IMR-90 (cell line): ENCODE measurements at regions not wholly inside any gene's neighbourhood (a gene's known extent, or its start where the extent isn't known, plus 50 kb on each side); places are given as distances from the start of the nearest gene placed in this dataset.

Source experiments
- ATAC-seq: fragments of 200-7000 bp; cut with Tn5 transposase; 2 replicates; pipeline ENCODE4 v1.9.1; 2020; ENCODE audit warnings: low read depth, mild to moderate bottlenecking, moderate library complexity
- BruUV-seq: library from RNA; stranded (reverse); fragments of 400-500 nt; replicated peaks from 2 replicates; lab custom pipeline; 2021; lab: Mats Ljungman, UMichigan
- CTCF ChIA-PET: fragments of 300-600 bp; formaldehyde crosslinking; extraction: SDS; loops from one replicate; lab custom pipeline; 2021; ENCODE audit warnings: antibody characterized with exemption; lab: Yijun Ruan, JAX
- POLR2A ChIA-PET: fragments of 300-600 bp; sonication (Branson Sonifier 250); formaldehyde crosslinking; loops from one replicate; lab custom pipeline; 2022; ENCODE audit warnings: antibody characterized with exemption; ENCODE audit not compliant: unreplicated experiment; lab: Charles Lee
- DNase-seq: peaks from one replicate; pipeline ENCODE4 v3.0.0; 2013
- H2AFZ ChIP-seq: replicated peaks from 2 replicates; pipeline ENCODE3; 2013; ENCODE audit warnings: low read length, mild to moderate bottlenecking; ENCODE audit not compliant: poor library complexity
- H2AK5ac ChIP-seq: 2 replicates; pipeline ENCODE4 v1.6.1; 2013; ENCODE audit warnings: low read depth, low read length, inconsistent platforms
- H2AK9ac ChIP-seq: replicated peaks from 2 replicates; pipeline ENCODE3; 2013; ENCODE audit warnings: mild to moderate bottlenecking, low read depth, low read length, moderate library complexity; ENCODE audit not compliant: poor library complexity
- H2BK120ac ChIP-seq: 2 replicates; pipeline ENCODE4 v1.6.1; 2013; ENCODE audit warnings: low read depth, low read length, inconsistent platforms
- H2BK15ac ChIP-seq: 3 replicates; pipeline ENCODE4 v1.6.1; 2013; ENCODE audit warnings: low read depth, low read length, inconsistent platforms
- H2BK20ac ChIP-seq: 2 replicates; pipeline ENCODE4 v1.6.1; 2013; ENCODE audit warnings: low read depth, mild to moderate bottlenecking, inconsistent platforms, low read length, moderate library complexity
- H2BK5ac ChIP-seq: 2 replicates; pipeline ENCODE4 v1.6.1; 2013; ENCODE audit warnings: mild to moderate bottlenecking, low read depth, low read length, inconsistent platforms; ENCODE audit not compliant: poor library complexity, severe bottlenecking
- H3K14ac ChIP-seq: replicated peaks from 2 replicates; pipeline ENCODE4 v1.6.1; 2013; ENCODE audit warnings: low read depth, low read length, inconsistent platforms
- H3K18ac ChIP-seq: 2 replicates; pipeline ENCODE4 v1.6.1; 2013; ENCODE audit warnings: low read depth, low read length, control low read depth
- H3K23ac ChIP-seq: 2 replicates; pipeline ENCODE4 v1.6.1; 2013; ENCODE audit warnings: low read depth, low read length, inconsistent platforms
- H3K27ac ChIP-seq: 2 replicates; pipeline ENCODE4 v1.5.1; 2013; ENCODE audit warnings: mild to moderate bottlenecking, control low read depth, low read length; ENCODE audit not compliant: insufficient read depth
- H3K27me3 ChIP-seq: 2 replicates; pipeline ENCODE4 v1.6.1; 2013; ENCODE audit warnings: low read length; ENCODE audit not compliant: control insufficient read depth, insufficient read depth
- H3K36me3 ChIP-seq: 2 replicates; pipeline ENCODE4 v1.6.1; 2013; ENCODE audit warnings: low read length, mixed read lengths; ENCODE audit not compliant: control insufficient read depth, insufficient read depth
- H3K4ac ChIP-seq: 2 replicates; pipeline ENCODE4 v1.6.1; 2013; ENCODE audit warnings: low read depth, low read length, inconsistent platforms
- H3K4me1 ChIP-seq: 2 replicates; pipeline ENCODE4 v1.6.1; 2013; ENCODE audit warnings: low read length, mixed read lengths; ENCODE audit not compliant: control insufficient read depth, insufficient read depth
- H3K4me2 ChIP-seq: 2 replicates; pipeline ENCODE4 v1.6.1; 2013; ENCODE audit warnings: low read depth, mild to moderate bottlenecking, control low read depth, low read length, moderate library complexity
- H3K4me3 ChIP-seq: 2 replicates; pipeline ENCODE4 v1.5.1; 2013; ENCODE audit warnings: low read depth, mild to moderate bottlenecking, control low read depth, low read length, moderate library complexity; ENCODE audit not compliant: insufficient read depth
- H3K56ac ChIP-seq: 2 replicates; pipeline ENCODE4 v1.6.1; 2013; ENCODE audit warnings: low read length, inconsistent platforms; ENCODE audit not compliant: insufficient read depth; ENCODE audit errors: extremely low read depth
- H3K79me1 ChIP-seq, 2 experiments: 2 replicates each; pipeline ENCODE4 v1.6.1; 2013; ENCODE audit warnings: low read length in 2 of 2, inconsistent platforms in 1 of 2, low read depth in 1 of 2
- H3K9ac ChIP-seq: 2 replicates; pipeline ENCODE4 v1.6.1; 2013; ENCODE audit warnings: low read depth, low read length, control low read depth
- H3K9me1 ChIP-seq: 2 replicates; pipeline ENCODE4 v1.6.1; 2013; ENCODE audit warnings: low read length, inconsistent platforms; ENCODE audit not compliant: insufficient read depth
- H3K9me3 ChIP-seq: 2 replicates; pipeline ENCODE4 v1.6.1; 2013; ENCODE audit warnings: low read length; ENCODE audit not compliant: control insufficient read depth, insufficient read depth
- H4K20me1 ChIP-seq: 2 replicates; pipeline ENCODE4 v1.6.1; 2013; ENCODE audit warnings: low read length, inconsistent platforms; ENCODE audit not compliant: insufficient read depth
- H4K5ac ChIP-seq: 2 replicates; pipeline ENCODE4 v1.6.1; 2013; ENCODE audit warnings: mild to moderate bottlenecking, low read depth, low read length, control low read depth
- H4K8ac ChIP-seq, 2 experiments: 2 replicates each; pipeline ENCODE4 v1.6.1; 2013; ENCODE audit warnings: low read depth in 2 of 2, low read length in 2 of 2, control low read depth in 1 of 2, inconsistent platforms in 1 of 2
- H4K91ac ChIP-seq: 2 replicates; pipeline ENCODE4 v1.6.1; 2013; ENCODE audit warnings: low read depth, low read length, inconsistent platforms; ENCODE audit not compliant: insufficient read depth
- CEBPB ChIP-seq: IDR thresholded peaks from 2 replicates; pipeline ENCODE4 v1.6.1; 2012; ENCODE audit warnings: low read depth, low read length, improper control_type of control experiment
- CHD1 ChIP-seq: IDR thresholded peaks from 2 replicates; pipeline ENCODE4 v1.6.1; 2012; ENCODE audit warnings: low read depth, low read length, improper control_type of control experiment
- ELK1 ChIP-seq: fragments of 150-350 bp; IDR thresholded peaks from 2 replicates; pipeline ENCODE4 v1.6.1; 2016; ENCODE audit warnings: low read depth, mild to moderate bottlenecking, low read length, moderate library complexity, borderline replicate concordance
- MAZ ChIP-seq: IDR thresholded peaks from 2 replicates; pipeline ENCODE4 v1.6.1; 2012; ENCODE audit warnings: low read depth, mild to moderate bottlenecking, low read length, improper control_type of control experiment, moderate library complexity, borderline replicate concordance
- POLR2A ChIP-seq: IDR thresholded peaks from 2 replicates; pipeline ENCODE4 v1.6.1; 2012; ENCODE audit warnings: mild to moderate bottlenecking, low read depth, low read length
- RAD21 ChIP-seq: IDR thresholded peaks from 2 replicates; pipeline ENCODE4 v1.6.1; 2012; ENCODE audit warnings: low read length, improper control_type of control experiment
- RCOR1 ChIP-seq: IDR thresholded peaks from 2 replicates; pipeline ENCODE4 v1.6.1; 2012; ENCODE audit warnings: mild to moderate bottlenecking, low read length, improper control_type of control experiment; ENCODE audit not compliant: insufficient replicate concordance
- RFX5 ChIP-seq: IDR thresholded peaks from 2 replicates; pipeline ENCODE4 v1.8.0; 2012; ENCODE audit warnings: low read depth, mild to moderate bottlenecking, low read length, moderate library complexity
- WGBS, 2 experiments: methylation state at CpG; one replicate each; pipeline versions ENCODE4 v1.1.5 to v1.1.7; 2013; ENCODE audit warnings: missing lambda C conversion rate in 2 of 2; ENCODE audit not compliant: insufficient read length in 1 of 2; ENCODE audit errors: extremely low coverage in 2 of 2; 5-methylcytosine and 5-hydroxymethylcytosine counted together
- dilution Hi-C: fragments of 300-500 bp; cut with HindIII; formaldehyde crosslinking; loops from one replicate; pipeline ENCODE4 v1.14.3; 2018; ENCODE audit warnings: low sequenced_read_pairs; ENCODE audit not compliant: unreplicated experiment
- in situ Hi-C: fragments of 300-500 bp; cut with MboI; formaldehyde crosslinking; loops from 3 replicates; pipeline ENCODE4 v1.14.3; 2019; ENCODE audit warnings: low sequenced_read_pairs, inconsistent platforms, mixed read lengths
- intact Hi-C: fragments of 100-400 bp; cut with micrococcal nuclease; formaldehyde crosslinking; loops from 2 replicates; pipeline ENCODE4 v1.10.0; 2022

DNA sequence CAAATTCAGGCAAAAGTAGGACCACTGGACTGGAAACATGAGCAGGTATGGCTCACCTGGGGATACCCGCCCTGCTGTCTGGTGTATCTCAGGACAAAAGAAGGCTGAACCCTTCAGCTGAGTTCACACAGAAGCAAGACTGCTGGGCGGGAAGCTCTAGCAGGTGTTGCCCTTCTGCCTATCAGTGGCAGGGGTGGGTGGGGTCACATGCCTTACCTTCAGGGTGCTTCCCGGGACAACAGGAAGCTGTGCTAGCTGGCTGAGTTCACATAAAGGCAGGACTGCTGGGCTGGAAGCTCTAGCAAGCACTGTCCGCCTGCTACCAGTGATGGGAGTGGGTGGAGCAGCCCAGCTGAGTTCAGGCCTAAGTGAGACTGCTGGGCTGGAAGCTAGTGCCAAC, 498.8 kb upstream of the ZNF608 start:
- H3K4me1 ChIP-seq: no peaks in the 10 kb centered on the region
- 33% methylated on average over 1 of the region's 4 CpGs; no CpG with 5 or more reads in 1 of the 2 experiments for WGBS, 2 experiments
- no peaks in the 10 kb centered on the region for H3K36me3 ChIP-seq
- no peak overlapping the region for H4K8ac ChIP-seq
- POLR2A ChIA-PET: no interaction called here
- H3K79me1 ChIP-seq: no peaks in the 10 kb centered on the region
- no peaks in the 10 kb centered on the region for H3K9me1 ChIP-seq
- no peak overlapping the region; the same call in 1 of the 2 replicates for H2AK5ac ChIP-seq
- no peak for DNase-seq
- no peak overlapping the region for H3K23ac ChIP-seq
- H3K9ac ChIP-seq: no peak overlapping the region
- no peaks in the 10 kb centered on the region for H4K20me1 ChIP-seq
- TF ChIP-seq POLR2A (no peak), RCOR1 (no peak), RFX5 (no peak), RAD21 (no peak), ELK1 (no peak), CHD1 (no peak), CEBPB (no peak), MAZ (no peak)
- no peak overlapping the region for H3K56ac ChIP-seq
- no peak for ATAC-seq
- CTCF ChIA-PET: no interaction called here
- in situ Hi-C loops (no loop called here), intact Hi-C loops (loop anchor here (10.0 kb wide), 1 partner anchor 500 kb away; the partner anchor contains the start of gene ZNF608), dilution Hi-C loops (no loop called here)
- H4K91ac ChIP-seq: no peak overlapping the region
- H4K5ac ChIP-seq: no peak overlapping the region
- H2AK9ac ChIP-seq: no peak overlapping the region
- no peak overlapping the region; the same call in 1 of the 2 replicates for H3K4ac ChIP-seq
- H2AFZ ChIP-seq: no peak overlapping the region
- H2BK5ac ChIP-seq: no peak overlapping the region
- H3K27me3 ChIP-seq: no peaks in the 10 kb centered on the region
- H3K4me3 ChIP-seq: no peak overlapping the region
- no peak overlapping the region for H3K27ac ChIP-seq
- H2BK20ac ChIP-seq: no peak overlapping the region
- no peak overlapping the region; the same call in 2 of the 3 replicates for H2BK15ac ChIP-seq
- no peak overlapping the region for H3K18ac ChIP-seq
- 0 out of 2 replicates have a peak overlapping the region, but pooled peaks have one; percentile 78 for H3K14ac ChIP-seq
- H3K4me2 ChIP-seq: no peak overlapping the region
- no TSS peak for BruUV-seq
- H2BK120ac ChIP-seq: no peak overlapping the region
- no peaks in the 10 kb centered on the region for H3K9me3 ChIP-seq
